ENCODE measurements at regions not wholly inside any gene's neighbourhood (a gene's known extent, or its start where the extent isn't known, plus 50 kb on each side); places are given as distances from the start of the nearest gene placed in this dataset.

DNA sequence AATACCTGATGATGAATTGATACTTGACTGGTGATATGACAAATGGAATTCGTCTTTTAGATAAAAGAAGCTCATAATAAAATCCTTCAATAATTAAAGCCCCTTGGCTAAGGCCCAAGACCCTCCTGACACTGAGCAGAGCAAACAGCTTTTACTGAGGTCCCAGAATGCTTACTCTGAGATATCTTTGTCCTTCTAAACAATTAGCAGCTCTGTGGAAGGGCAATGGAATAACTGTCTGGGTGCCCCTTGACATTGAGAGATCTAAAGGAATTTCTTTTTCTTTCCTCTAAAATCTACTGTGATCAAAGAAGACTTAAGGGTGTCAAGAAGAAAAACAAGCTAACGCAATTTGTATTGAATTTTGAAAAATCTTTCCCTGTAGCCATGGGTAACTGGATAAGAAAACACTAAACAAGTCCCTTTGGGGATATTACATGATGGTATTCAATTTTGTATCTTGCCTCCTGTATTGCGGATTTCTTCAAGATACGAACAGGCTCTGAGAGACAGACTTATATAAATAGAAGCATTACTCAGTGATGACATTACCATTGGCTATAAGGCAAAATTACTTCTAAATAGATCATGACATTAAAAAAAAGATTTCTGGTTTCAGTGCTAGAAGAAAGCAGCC, 128.8 kb downstream of the MREG start:
- TF ChIP-seq POLR2A (IDR thresholded peaks at IDR 0.05): no peak
- TF ChIP-seq, protein P1, sequence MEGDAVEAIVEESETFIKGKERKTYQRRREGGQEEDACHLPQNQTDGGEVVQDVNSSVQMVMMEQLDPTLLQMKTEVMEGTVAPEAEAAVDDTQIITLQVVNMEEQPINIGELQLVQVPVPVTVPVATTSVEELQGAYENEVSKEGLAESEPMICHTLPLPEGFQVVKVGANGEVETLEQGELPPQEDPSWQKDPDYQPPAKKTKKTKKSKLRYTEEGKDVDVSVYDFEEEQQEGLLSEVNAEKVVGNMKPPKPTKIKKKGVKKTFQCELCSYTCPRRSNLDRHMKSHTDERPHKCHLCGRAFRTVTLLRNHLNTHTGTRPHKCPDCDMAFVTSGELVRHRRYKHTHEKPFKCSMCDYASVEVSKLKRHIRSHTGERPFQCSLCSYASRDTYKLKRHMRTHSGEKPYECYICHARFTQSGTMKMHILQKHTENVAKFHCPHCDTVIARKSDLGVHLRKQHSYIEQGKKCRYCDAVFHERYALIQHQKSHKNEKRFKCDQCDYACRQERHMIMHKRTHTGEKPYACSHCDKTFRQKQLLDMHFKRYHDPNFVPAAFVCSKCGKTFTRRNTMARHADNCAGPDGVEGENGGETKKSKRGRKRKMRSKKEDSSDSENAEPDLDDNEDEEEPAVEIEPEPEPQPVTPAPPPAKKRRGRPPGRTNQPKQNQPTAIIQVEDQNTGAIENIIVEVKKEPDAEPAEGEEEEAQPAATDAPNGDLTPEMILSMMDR (IDR thresholded peaks at IDR 0.05): no peak
- TF ChIP-seq POLR2AphosphoS5 (IDR thresholded peaks at IDR 0.05): no peak
- intact Hi-C loops (cut with DNase I): no loop called here
- 68% methylated on average over 4 of the region's 4 CpGs for WGBS
- Histone ChIP-seq H3K27ac (no peak overlapping the region), H3K27me3 (replicated peaks; ENCODE audit: insufficient read depth) (no peaks in the 10 kb centered on the region), H3K36me3 (no peaks in the 10 kb centered on the region), H3K4me1 (replicated peaks) (no peaks in the 10 kb centered on the region), H3K9me3 (no peaks in the 10 kb centered on the region), H3K4me3 (no peak overlapping the region)
- no peak for DNase-seq (ENCODE audit: low spot score)

DNA sequence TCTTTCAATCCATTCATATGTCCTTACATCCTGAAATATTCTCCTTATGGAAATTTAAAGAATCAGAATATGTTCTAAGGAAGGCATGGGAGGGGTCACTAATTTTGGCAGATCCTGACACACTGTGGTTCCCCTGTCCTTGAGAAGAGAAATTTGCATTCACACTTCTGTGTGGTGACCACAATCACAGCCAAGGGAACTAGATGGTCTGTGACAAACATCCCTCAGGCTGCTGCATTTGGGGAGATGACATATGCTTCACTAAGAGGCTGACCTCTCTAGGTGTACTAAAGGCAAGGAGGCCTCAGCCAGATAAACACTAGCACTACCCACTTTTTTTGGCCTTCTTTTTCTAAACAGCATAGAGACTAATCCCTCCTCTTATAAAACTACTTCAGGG, 129.6 kb downstream of the MREG start:
- Histone ChIP-seq H3K27me3 (replicated peaks; ENCODE audit: insufficient read depth) (no peaks in the 10 kb centered on the region), H3K36me3 (no peaks in the 10 kb centered on the region), H3K4me1 (replicated peaks) (no peaks in the 10 kb centered on the region), H3K4me3 (no peak overlapping the region), H3K9me3 (no peaks in the 10 kb centered on the region), H3K27ac (no peak overlapping the region)
- no peak for DNase-seq (ENCODE audit: low spot score)
- no peak for TF ChIP-seq POLR2A (IDR thresholded peaks at IDR 0.05)
- TF ChIP-seq POLR2AphosphoS5 (IDR thresholded peaks at IDR 0.05): no peak
- TF ChIP-seq, protein P1 (IDR thresholded peaks at IDR 0.05): no peak
- intact Hi-C loops (cut with DNase I): no loop called here

DNA sequence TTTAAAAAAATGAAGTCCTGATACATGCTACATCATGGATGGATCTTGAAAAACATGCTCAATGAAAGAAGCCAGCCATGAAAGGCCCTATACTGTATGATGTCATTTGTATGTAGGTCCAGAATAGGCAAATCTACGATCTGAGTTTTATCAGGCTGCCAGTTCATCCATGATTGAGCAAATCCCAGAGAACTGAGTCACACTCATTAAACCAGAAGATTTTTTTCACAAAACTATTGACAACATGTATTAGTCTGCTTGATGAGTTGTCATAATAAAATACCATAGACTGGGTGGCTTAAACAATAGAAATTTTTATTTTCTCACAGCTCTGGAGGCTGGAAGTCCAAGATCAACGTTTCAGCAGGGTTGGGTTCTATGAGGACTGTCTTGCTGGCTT, 130.7 kb downstream of the MREG start:
- Histone ChIP-seq H3K27ac (no peak overlapping the region), H3K9me3 (no peaks in the 10 kb centered on the region), H3K4me3 (no peak overlapping the region), H3K36me3 (no peaks in the 10 kb centered on the region), H3K4me1 (replicated peaks) (no peaks in the 10 kb centered on the region), H3K27me3 (replicated peaks; ENCODE audit: insufficient read depth) (no peaks in the 10 kb centered on the region)
- intact Hi-C loops (cut with DNase I): no loop called here
- 84% methylated on average over 2 of the region's 2 CpGs for WGBS
- TF ChIP-seq POLR2A (IDR thresholded peaks at IDR 0.05) (no peak), POLR2AphosphoS5 (IDR thresholded peaks at IDR 0.05) (no peak)
- TF ChIP-seq, protein P1 (IDR thresholded peaks at IDR 0.05): no peak
- no peak for DNase-seq (ENCODE audit: low spot score)

DNA sequence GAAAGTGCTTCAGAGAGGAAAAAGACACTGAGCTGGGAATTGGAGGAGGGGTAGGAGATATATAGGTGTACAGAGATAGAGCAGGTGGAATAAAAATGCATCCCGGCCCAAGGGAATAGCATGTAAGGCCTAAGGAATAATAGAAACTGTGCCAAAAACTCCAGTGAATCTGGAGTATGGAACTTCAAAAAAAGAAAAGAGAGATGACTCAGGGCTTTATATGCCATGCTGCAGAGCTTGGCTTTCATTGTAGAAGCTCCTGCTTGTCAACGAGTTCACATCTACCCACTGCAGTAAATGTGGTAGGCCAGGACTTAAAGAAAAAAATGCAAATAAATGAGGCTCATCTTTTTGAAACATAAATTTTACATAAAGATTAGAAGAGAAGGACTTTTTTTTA, 131.8 kb downstream of the MREG start:
- Histone ChIP-seq H3K27ac (no peak overlapping the region), H3K36me3 (no peaks in the 10 kb centered on the region), H3K27me3 (replicated peaks; ENCODE audit: insufficient read depth) (no peaks in the 10 kb centered on the region), H3K4me3 (no peak overlapping the region), H3K9me3 (no peaks in the 10 kb centered on the region), H3K4me1 (replicated peaks) (no peaks in the 10 kb centered on the region)
- TF ChIP-seq, protein P1 (IDR thresholded peaks at IDR 0.05): no peak
- no peak for TF ChIP-seq POLR2AphosphoS5 (IDR thresholded peaks at IDR 0.05)
- intact Hi-C loops (cut with DNase I): no loop called here
- WGBS: 63% methylated on average over 2 of the region's 2 CpGs
- no peak for DNase-seq (ENCODE audit: low spot score)

GRCh38 chr2:215880970-215881369, 132.4 kb downstream of the MREG start:
- Histone ChIP-seq H3K27ac (no peak overlapping the region), H3K4me1 (replicated peaks) (no peaks in the 10 kb centered on the region), H3K9me3 (no peaks in the 10 kb centered on the region), H3K4me3 (no peak overlapping the region), H3K36me3 (no peaks in the 10 kb centered on the region), H3K27me3 (replicated peaks; ENCODE audit: insufficient read depth) (no peaks in the 10 kb centered on the region)
- intact Hi-C loops (cut with DNase I): no loop called here
- WGBS: 78% methylated on average over 4 of the region's 4 CpGs
- DNase-seq (ENCODE audit: low spot score): no peak
- TF ChIP-seq POLR2A (IDR thresholded peaks at IDR 0.05) (no peak), POLR2AphosphoS5 (IDR thresholded peaks at IDR 0.05) (no peak)
- TF ChIP-seq, protein P1 (IDR thresholded peaks at IDR 0.05): no peak
